Subcutaneous abdominal adipose tissue (tissue), 5 donors: ENCODE measurements at regions not wholly inside any gene's neighbourhood (a gene's known extent, or its start where the extent isn't known, plus 50 kb on each side); places are given as distances from the start of the nearest gene placed in this dataset.

Source experiments
- H3K27ac ChIP-seq: one replicate; pipeline ENCODE4 v1.7.0; 2013; ENCODE audit warnings: low read depth, mild to moderate bottlenecking, inconsistent platforms, low read length, moderate library complexity
- H3K27me3 ChIP-seq, 5 donors: one replicate each; pipeline ENCODE4 v1.7.0; 2013; ENCODE audit warnings: low read length in 5 of 5, inconsistent platforms in 1 of 5; ENCODE audit not compliant: control insufficient read depth in 5 of 5, insufficient read depth in 4 of 5
- H3K36me3 ChIP-seq, 5 donors: one replicate each; pipeline ENCODE4 v1.7.0; 2013; ENCODE audit warnings: low read length in 5 of 5; ENCODE audit not compliant: control insufficient read depth in 5 of 5, insufficient read depth in 5 of 5
- H3K4me1 ChIP-seq, 5 donors: one replicate each; pipeline ENCODE4 v1.7.0; 2013; ENCODE audit warnings: low read length in 5 of 5, mild to moderate bottlenecking in 3 of 5, moderate library complexity in 1 of 5; ENCODE audit not compliant: control insufficient read depth in 5 of 5, insufficient read depth in 5 of 5
- H3K4me3 ChIP-seq, 5 donors: one replicate each; pipeline ENCODE4 v1.7.0; 2013; ENCODE audit warnings: low read length in 5 of 5, low read depth in 1 of 5
- H3K9ac ChIP-seq, 5 donors: one replicate each; pipeline ENCODE4 v1.7.0; 2013; ENCODE audit warnings: low read length in 5 of 5, mild to moderate bottlenecking in 4 of 5, moderate library complexity in 3 of 5
- H3K9me3 ChIP-seq, 5 donors: one replicate each; pipeline ENCODE4 v1.7.0; 2013; ENCODE audit warnings: low read length in 5 of 5; ENCODE audit not compliant: control insufficient read depth in 5 of 5
- donor health status: healthy.
- donor health status: healthy.
- donor health status: healthy.
- donor health status: healthy.
- donor health status: healthy.

DNA sequence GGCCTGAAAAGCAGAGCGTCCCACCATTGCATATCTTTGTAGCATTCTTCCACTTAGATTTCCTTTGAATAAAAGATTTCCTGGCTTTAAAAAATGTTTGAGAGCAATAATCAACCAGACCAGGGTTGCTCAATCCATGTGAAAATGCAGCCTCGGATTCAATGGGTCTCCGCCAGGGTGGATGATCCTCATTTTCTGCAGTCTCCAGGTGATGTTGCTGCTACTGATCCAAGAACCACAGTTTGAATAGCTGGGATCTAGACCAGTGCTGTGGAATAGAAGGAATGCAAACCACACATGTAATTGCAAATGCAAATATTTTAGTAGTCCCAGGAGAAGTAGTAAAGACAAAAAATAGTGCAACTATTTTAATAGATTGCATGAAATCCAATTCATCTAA lies 317.6 kb downstream of the IRX1 start:
- Histone ChIP-seq H3K4me3 (no peak overlapping the region), H3K27me3 (no peaks in the 10 kb centered on the region), H3K36me3 (no peaks in the 10 kb centered on the region), H3K4me1 (peaks cover 0 to 2% (median 0%) of the 10 kb centered on the region in 5 donors), H3K9ac (no peak overlapping the region), H3K27ac (no peak overlapping the region), H3K9me3 (no peaks in the 10 kb centered on the region)

DNA sequence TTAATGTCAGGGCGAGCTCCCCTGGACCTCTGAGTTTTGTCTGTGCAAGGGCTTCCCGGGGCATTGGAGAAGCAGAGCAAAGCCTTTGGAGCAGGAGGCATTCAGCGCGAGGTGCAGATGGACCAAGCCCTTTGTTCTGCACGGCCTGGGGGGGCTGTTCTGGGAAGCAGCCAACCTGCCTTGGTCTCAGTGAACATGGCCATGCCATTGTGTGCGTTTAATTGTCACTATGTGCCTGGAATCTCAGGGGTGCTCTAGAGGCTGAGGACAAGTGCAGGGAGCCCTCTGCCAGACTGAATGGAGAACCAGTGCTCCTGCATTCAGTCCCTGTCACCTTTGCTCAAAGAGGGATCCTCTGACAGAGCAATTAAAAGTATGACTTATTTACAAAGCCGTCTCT lies 329.4 kb downstream of the IRX1 start:
- Histone ChIP-seq H3K27me3 (no peaks in the 10 kb centered on the region), H3K9me3 (no peaks in the 10 kb centered on the region), H3K4me1 (no peaks in the 10 kb centered on the region), H3K36me3 (no peaks in the 10 kb centered on the region), H3K4me3 (no peak overlapping the region), H3K9ac (no peak overlapping the region), H3K27ac (no peak overlapping the region)

DNA sequence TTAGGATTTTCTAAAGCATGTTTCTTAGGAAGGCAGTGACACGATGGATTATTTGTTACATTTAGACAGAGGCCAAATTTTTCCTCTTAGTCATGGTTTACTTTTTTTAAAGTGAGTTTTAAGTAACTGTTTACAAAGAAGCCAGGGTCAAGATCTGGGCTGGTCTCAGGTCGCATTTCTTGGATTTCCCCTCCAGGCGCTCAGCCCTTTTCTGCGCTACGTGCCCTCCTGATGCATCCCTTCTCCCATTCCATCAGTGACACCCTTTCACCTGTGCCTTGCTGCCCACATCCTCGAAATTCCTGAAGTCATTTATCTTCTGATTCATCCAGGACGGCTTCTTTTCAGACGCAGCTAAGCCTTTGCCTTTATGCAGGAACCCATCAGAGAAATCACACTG lies 330.3 kb downstream of the IRX1 start:
- Histone ChIP-seq H3K4me3 (no peak overlapping the region), H3K9ac (no peak overlapping the region), H3K9me3 (no peaks in the 10 kb centered on the region), H3K4me1 (no peaks in the 10 kb centered on the region), H3K36me3 (no peaks in the 10 kb centered on the region), H3K27ac (no peak overlapping the region), H3K27me3 (no peaks in the 10 kb centered on the region)

DNA sequence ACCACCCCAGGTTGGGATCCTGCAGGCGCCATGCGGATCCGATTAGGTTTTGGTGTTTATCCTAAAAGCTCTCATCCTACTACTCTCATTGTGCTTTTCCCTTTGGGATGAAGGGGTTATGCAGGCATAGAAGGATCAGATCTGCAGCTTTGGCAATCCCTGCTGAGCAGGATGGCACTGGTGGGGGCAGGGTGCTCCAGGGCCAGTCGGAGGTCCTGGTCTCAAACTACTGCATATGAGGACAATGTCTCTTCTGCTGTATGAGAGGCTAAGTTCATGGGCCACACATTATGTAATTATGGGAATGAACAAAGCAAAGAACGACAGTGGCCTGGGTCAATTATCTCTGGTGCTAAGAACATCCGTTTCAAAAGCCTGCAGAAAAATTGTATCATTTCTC lies 334.2 kb downstream of the IRX1 start:
- no peaks in the 10 kb centered on the region for H3K27me3 ChIP-seq
- no peaks in the 10 kb centered on the region for H3K4me1 ChIP-seq
- H3K36me3 ChIP-seq = no peaks in the 10 kb centered on the region
- no peaks in the 10 kb centered on the region for H3K9me3 ChIP-seq
- no peak overlapping the region for H3K4me3 ChIP-seq
- H3K9ac ChIP-seq = no peak overlapping the region
- H3K27ac ChIP-seq = no peak overlapping the region

DNA sequence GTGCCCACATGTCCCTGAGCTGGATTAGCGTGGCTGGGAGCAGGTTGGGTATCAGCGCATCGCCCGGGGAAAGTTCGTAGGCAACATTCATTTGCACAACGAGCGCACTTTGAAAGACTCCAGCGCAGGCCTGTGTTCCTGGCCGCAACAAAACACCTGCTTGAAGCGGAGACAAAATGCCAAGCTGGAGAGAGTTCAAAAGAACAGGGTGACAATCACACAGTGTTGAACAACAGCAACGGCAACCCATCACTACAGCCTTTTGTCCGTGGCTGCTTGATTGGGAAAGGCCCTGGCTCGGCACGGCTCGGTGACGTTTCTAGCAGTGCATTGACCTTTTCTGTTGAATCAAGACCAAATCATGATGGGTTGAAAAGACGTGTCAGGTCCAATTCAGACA lies 336.3 kb downstream of the IRX1 start:
- no peak overlapping the region for H3K9ac ChIP-seq
- H3K9me3 ChIP-seq = peaks cover 0 to 3% (median 0%) of the 10 kb centered on the region in 5 donors
- H3K4me3 ChIP-seq = no peak overlapping the region
- H3K27me3 ChIP-seq = no peaks in the 10 kb centered on the region
- H3K4me1 ChIP-seq = no peaks in the 10 kb centered on the region
- no peaks in the 10 kb centered on the region for H3K36me3 ChIP-seq
- H3K27ac ChIP-seq = no peak overlapping the region

DNA sequence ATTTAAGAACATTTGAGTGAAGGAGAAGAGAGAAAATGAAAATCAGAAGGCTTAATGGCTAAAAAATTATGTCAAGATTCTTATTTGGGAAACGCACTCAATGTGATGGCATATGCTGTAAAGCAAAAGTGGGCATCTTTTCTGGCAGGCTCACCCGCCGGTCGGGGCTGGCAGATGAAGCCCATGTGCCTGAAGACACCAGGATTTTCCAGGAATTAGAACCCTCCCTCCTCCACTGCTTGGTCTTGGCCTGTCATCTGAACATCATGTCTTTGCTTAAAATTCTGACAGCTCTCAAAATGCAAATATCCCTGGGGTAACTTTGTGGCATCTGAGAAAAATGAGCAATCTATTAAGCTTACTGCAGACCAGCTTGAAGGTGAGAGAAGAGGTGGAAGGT lies 337.9 kb downstream of the IRX1 start:
- Histone ChIP-seq H3K36me3 (no peaks in the 10 kb centered on the region), H3K9ac (no peak overlapping the region), H3K9me3 (peaks cover 0 to 7% (median 2%) of the 10 kb centered on the region in 5 donors), H3K4me1 (no peaks in the 10 kb centered on the region), H3K27me3 (no peaks in the 10 kb centered on the region), H3K4me3 (no peak overlapping the region), H3K27ac (no peak overlapping the region)

DNA sequence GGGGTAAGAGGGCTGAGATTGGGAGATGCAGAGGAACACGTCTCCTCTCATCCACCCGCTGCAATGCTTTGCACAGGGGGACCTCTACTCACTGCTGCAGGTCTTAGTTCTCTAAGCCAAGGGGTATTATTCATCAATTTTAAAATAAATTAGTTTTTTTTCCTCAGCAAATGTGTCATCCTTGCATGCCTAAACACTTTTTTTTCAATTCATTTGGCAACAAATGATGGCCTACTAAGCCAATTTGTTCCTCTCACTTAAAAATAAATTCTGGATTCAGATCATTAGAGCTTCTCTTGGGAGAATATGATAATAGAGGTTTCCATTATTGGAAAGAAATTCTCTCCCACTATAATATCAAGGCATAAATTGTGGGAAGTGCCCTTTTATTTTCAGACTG lies 338.3 kb downstream of the IRX1 start:
- no peak overlapping the region for H3K9ac ChIP-seq
- no peaks in the 10 kb centered on the region for H3K27me3 ChIP-seq
- peaks cover 0 to 7% (median 2%) of the 10 kb centered on the region in 5 donors for H3K9me3 ChIP-seq
- H3K4me3 ChIP-seq = no peak overlapping the region
- no peaks in the 10 kb centered on the region for H3K4me1 ChIP-seq
- H3K27ac ChIP-seq = no peak overlapping the region
- no peaks in the 10 kb centered on the region for H3K36me3 ChIP-seq

DNA sequence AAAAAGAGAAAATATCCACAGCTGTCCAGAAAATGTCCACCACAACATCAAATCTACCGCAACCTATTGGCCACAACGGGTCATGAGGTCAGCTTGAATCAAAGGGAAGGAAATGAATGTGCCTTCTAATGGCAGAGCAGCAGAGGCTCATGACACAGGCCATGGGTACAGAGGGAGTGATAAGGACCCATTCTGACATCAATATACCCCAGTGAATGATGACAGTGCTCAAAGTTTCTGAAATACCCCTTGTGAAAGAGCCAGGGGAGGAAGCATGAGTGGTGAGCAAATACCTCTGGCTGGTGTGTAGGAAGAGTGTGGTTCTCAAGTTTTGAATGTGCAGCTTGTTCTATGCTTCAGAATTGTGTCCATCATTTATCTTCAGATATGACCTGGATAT lies 348.2 kb downstream of the IRX1 start:
- Histone ChIP-seq H3K36me3 (no peaks in the 10 kb centered on the region), H3K4me3 (no peak overlapping the region), H3K4me1 (no peaks in the 10 kb centered on the region), H3K9me3 (peaks cover 0 to 5% (median 0%) of the 10 kb centered on the region in 5 donors), H3K9ac (no peak overlapping the region), H3K27me3 (peaks cover 0 to 2% (median 0%) of the 10 kb centered on the region in 5 donors), H3K27ac (no peak overlapping the region)

DNA sequence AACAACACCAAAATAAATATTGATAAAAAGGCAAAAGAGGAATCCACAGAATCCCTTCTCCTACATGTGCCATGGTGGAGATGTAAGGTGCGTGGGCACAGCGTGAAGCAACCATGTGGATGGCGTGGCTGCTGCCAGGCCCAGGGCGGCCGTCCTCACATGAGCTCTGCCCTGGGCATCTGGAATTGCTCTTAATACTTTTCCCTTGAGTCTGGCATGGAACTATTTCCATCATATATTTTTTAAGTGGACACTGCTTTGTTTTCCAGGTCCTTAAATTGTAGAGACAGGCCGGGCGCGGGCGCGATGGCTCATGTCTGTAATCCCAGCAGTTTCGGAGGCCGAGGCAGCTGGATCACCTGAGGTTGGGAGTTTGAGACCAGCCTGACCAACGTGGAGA lies 349.3 kb downstream of the IRX1 start:
- no peak overlapping the region for H3K27ac ChIP-seq
- H3K4me3 ChIP-seq = no peak overlapping the region
- no peaks in the 10 kb centered on the region for H3K36me3 ChIP-seq
- peaks cover 0 to 2% (median 0%) of the 10 kb centered on the region in 5 donors for H3K27me3 ChIP-seq
- no peaks in the 10 kb centered on the region for H3K4me1 ChIP-seq
- no peak overlapping the region for H3K9ac ChIP-seq
- H3K9me3 ChIP-seq = peaks cover 0 to 3% (median 0%) of the 10 kb centered on the region in 5 donors

DNA sequence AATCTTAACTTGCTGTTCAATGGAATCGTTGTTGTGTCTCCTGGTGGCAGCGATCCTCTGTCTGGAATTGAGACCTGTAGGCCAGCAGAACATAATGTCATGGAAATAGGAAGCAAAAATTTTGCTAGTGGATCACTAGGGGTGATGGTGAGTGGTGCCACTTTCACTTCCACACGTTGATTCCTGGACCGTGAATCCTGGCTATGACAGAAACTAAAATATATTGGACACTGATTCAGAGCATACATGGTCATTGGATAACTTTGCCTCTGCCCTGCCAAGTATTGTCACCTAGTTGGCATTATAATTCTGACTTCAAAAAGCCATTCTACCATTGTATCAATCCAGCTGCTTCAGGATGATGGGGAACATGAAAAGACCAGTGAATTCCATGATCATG lies 353.2 kb downstream of the IRX1 start:
- no peaks in the 10 kb centered on the region for H3K4me1 ChIP-seq
- H3K9ac ChIP-seq = no peak overlapping the region
- H3K4me3 ChIP-seq = no peak overlapping the region
- no peaks in the 10 kb centered on the region for H3K27me3 ChIP-seq
- peaks cover 0 to 9% (median 0%) of the 10 kb centered on the region in 5 donors for H3K9me3 ChIP-seq
- H3K36me3 ChIP-seq = no peaks in the 10 kb centered on the region
- H3K27ac ChIP-seq = no peak overlapping the region

DNA sequence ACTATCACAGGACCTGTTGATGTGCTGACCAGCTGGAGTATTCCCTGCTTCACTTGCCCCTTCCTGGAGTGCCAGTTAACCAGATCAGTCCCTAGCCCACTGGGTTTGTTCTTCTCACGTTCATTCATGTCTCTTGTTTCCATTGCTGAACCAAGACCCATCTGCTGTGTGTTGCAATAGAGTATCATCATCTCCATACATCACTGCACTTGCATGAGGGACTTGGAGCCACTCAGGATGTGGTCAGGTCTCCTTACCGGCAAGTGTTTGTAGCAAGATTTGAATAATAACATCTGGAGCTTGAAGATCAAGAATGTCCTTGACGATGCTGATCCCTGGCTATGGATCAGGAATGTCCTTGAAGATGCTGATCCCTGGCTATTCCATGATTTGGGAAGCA lies 358.6 kb downstream of the IRX1 start:
- no peak overlapping the region for H3K4me3 ChIP-seq

More for the DNA sequence above, 358.6 kb downstream of the IRX1 start:
- H3K36me3 ChIP-seq = no peaks in the 10 kb centered on the region
- no peaks in the 10 kb centered on the region for H3K27me3 ChIP-seq
- H3K27ac ChIP-seq = no peak overlapping the region
- peaks cover 0 to 12% (median 0%) of the 10 kb centered on the region in 5 donors for H3K9me3 ChIP-seq
- no peak overlapping the region for H3K9ac ChIP-seq
- peaks cover 0 to 7% (median 0%) of the 10 kb centered on the region in 5 donors for H3K4me1 ChIP-seq
